ENCODE measurements at regions not wholly inside any gene's neighbourhood (a gene's known extent, or its start where the extent isn't known, plus 50 kb on each side); places are given as distances from the start of the nearest gene placed in this dataset.
"Not testable (repeated sequence)": the region's sequence is repeated elsewhere in the genome, so short reads cannot be mapped to it uniquely, and the experiment has no call there.

DNA sequence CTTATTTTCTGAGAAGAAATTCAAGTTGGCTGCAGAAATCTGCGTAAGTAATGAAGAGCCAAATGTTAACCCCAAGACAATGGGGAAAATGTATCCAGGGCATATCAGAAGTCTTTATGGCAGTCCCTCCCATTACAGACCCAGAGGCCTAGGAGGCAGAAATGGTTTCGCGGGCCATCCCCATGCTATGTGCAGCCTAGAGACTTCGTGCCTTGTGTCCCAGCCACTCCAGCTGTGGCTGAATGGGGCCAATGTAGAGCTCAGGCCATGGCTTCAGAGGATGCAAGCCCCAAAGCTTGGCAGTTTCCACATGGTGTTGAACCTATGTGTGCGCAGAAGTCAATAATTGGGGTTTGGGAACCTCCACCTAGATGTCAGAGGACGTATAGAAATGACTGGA lies 131.9 kb downstream of the GPR37 start:
- no peak for DNase-seq

DNA sequence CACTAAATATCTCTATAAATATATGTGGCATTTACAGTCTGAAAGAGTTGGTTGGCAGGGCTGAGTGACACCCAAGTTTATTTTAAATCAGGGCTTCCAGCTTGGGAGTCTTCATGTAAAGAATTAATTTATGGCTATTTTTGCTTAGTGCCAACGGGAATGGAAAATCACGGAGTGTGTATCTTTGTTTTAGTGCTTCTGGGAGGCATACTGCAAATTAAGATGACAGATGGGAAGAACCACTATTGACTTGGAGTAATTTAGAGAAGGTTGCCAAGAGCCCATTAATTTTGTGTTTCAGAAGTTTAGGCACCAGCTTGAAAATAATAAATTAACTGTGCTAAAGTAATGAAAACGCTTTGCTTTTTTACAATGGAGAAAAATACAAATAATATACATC lies 135.2 kb downstream of the GPR37 start:
- no peak for DNase-seq

DNA sequence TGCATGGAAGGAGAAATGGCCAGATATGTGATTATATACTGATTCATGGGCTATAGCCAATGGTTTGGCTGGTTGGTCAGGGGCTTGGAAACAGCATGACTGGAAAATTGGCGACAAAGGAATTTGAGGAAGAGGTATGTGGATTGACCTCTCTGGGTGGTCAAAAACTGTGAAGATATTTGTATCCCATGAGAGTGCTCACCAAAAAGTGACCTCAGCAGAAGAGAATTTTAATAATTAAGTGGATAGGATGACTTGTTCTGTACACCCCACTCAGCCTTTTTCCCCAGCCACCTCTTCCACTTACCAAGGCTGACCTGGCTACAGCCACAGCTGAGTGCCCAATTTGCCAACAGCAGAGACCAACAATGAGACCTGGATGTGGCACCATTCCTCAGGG lies 146.7 kb downstream of the GPR37 start:
- DNase-seq: no peak

DNA sequence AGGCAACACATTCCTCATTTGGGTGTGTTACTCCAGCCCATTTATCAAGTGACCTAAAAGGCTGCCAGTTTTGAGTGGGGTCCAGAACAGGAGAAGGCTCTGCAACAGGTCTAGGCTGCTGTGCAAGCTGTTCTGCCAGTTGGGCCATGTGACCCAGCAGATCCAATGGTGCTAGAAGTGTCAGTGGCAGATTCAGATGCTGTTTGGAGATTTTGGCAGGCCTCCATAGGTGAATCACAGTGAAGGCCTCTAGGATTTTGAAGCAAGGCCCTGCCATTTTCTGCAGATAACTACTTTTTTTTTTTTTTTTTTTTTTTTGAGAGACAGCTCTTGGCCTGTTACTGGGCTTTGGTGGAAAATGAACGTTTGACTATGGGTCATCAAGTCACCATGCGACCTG lies 147.5 kb downstream of the GPR37 start:
- not testable (repeated sequence) for DNase-seq

- no peak for DNase-seq
These were observed 162.5 kb downstream of the GPR37 start for GRCh38 chr7:124603066-124603465.

DNA sequence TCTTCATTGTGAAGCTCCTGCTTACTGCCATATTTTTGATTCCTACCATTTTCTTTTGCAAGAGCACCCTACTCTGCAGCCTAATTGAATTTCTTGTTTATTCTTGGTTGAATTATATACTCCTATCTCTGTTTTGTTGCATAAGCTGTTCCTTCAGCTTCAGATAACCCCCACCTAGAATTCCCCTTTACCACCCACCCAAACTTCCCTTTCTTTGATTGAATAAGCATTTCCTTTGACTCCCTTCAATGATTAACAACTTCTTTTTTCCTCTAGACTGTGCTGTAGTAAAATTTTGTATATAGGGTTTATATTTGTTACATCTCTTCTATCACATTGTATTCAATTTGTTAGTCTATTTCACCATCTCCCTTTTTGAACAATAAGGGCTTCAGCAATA lies 168.1 kb downstream of the GPR37 start:
- no peak for DNase-seq

GRCh38 chr7:124596881-124597280 lies 168.7 kb downstream of the GPR37 start:
- no peak for DNase-seq

- no peak for DNase-seq
These were observed 174.8 kb downstream of the GPR37 start for GRCh38 chr7:124590814-124591213.

GRCh38 chr7:124577256-124577655 lies 188.3 kb downstream of the GPR37 start:
- DNase-seq: no peak

DNA sequence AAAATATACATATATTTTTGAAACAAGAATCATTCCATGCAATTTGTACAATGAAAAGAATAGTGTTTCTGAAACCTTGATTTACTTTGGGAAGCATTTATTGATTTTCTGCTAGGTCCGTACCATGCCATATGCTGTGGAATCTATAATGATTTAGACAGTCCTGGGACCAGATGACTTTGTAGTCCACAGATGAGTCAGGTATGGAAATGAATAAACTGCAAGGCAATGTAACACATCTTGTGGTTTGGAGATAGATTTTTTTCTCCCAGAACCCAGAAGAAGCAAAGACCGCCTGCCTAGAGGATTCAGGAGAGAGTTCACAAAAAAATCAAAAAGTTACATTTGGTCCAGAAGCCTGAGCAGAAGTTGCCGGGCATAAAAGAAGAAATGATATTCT lies 190.4 kb downstream of the GPR37 start:
- no peak for DNase-seq

- DNase-seq: no peak
These were observed 195.0 kb downstream of the GPR37 start for GRCh38 chr7:124570558-124570957.

GRCh38 chr7:124566583-124566982 lies 199.0 kb downstream of the GPR37 start:
- no peak for DNase-seq

- DNase-seq: no peak
These were observed 208.0 kb downstream of the GPR37 start for GRCh38 chr7:124557587-124557986.

DNA sequence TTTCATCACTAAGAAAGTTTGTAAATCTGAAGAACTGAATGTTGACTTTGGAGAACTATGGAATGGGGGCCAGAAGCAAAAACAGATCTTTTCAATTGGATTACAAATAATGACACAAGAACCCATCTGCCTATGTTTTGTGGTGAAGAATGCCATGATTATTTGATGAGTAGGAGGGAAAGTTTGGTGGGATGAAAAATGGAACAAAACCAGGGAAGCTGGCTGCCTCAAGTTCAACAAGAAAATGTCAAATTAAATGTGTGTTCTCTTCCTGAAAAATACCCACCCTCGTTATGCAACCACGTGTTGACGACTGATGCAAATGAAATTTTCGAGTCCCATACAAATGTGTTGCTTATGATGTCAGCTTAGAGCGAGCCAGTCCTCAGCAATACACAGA lies 208.5 kb downstream of the GPR37 start:
- no peak for DNase-seq

DNA sequence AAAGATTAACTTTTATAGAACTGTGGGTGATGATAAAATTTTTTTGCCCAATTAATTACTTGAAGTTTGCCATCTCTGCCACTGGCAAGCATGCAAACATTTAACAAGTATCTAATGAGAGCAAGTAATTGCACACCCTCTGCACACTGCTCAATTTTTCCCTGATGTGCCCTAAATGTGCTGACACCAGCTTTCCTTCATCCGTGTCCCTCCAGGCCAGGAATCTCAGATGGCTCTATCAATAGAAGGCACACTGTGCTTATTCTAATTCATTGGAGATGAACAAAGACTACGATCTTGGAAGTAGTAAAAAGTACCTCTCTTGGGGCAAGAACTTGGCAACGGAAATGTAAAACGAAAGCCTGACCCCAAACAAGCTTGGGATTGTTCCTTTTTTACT lies 212.1 kb downstream of the GPR37 start:
- no peak for DNase-seq

DNA sequence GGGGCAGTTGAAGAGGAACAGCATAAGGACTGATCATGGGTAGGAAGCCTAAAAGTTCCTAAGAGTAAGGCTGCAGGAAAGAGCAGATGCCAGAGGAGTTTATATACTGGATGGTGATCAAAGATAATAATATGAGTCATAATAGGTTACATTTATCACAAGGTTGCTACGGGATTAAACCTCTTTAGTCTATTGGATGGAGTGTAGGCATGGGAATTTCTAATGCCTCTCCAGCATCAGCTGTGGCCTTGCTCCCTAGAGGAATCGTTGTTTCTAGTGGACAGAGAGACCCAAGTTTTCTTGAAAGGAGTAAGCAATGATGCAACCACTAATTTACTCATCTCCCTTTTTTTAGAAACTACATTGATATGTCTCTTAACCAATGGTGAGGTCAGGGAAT lies 213.4 kb downstream of the GPR37 start:
- no peak for DNase-seq

DNA sequence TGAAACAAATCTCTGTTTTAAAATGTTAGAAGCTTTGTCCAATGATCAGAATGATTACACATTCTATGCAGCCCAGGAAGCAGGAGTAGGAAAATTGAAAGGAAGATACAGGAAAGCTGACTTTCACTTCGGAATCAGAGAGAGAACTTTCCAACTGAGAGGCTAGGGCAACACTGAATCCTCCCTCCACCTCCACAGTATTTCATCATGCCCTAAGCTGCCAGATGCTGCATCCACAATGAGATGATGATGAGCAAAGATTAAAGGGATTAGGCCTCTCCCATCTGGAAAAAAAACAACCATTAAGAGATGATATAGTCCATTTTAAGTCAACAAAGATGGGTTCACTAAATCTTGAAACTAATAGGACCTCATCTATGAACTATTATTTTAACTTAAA lies 215.6 kb downstream of the GPR37 start:
- no peak for DNase-seq

GRCh38 chr7:124542476-124542875 lies 223.1 kb downstream of the GPR37 start:
- no peak for DNase-seq

- DNase-seq: peak; percentile 1
These were observed 229.3 kb downstream of the GPR37 start for GRCh38 chr7:124536156-124536762.

- peak; percentile 35 for DNase-seq
These were observed 233.4 kb downstream of the GPR37 start for GRCh38 chr7:124532166-124532565.

DNA sequence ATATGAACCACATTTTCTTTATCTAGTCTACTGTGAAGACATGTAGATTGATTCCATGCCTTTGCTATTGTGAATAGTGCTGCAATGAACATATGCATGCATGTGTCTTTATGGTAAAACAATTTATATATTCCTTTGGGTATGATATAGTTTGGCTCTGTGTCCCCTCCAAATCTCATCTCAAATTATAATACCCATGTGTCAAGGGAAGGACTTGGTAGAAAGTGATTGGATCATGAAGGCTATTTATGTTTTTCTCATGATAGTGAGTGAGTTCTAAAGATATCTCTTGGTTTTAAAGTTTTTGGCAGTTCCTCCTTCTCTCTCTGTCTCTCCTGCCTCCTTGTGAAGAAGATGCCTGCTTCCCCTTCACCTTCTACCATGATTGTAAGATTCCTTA lies 248.7 kb downstream of the GPR37 start:
- DNase-seq: no peak

- DNase-seq: no peak
These were observed 250.3 kb downstream of the GPR37 start for GRCh38 chr7:124515106-124515830.

DNA sequence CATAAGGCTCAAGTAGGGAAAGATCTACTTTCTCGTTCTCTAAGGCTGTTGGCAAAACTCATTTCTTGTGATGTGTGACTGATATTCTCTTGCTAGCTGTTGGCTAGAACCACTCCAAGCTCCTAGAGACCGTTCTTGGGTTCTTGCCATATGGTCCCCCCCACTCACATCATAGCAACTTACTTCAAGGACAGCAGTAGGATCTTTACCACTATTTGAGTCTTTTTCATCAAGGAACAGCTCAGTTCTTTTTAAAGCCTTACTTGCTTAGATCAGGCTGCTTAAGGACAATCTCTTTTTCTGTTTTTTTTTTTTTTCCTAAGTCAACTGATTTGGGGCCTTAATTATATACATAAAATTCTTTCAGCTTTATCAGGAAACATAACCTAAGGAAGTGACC lies 251.1 kb downstream of the GPR37 start:
- DNase-seq: no peak

GRCh38 chr7:124497176-124497575 lies 268.4 kb downstream of the GPR37 start:
- DNase-seq: no peak

DNA sequence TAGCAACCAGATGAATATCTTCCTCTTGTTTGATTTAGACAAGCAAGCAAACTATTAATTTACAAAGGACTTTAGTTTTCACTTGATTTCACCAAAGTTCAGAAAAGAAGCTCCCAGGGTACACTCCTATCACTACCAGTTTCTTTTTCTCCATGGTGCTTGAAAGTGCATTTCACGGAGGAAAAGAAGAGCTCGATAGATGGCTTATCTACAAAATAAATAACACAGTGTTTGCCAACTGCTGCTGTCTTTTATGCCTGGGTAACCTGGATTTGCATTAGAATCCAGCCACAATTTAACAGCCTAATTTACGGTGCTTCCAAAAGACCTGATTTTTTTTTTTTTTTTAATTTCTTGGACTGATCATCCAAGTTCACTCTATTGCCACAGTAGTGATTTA lies 275.7 kb downstream of the GPR37 start:
- DNase-seq: no peak
